Tibial nerve (tissue), 4 donors: ENCODE measurements at regions not wholly inside any gene's neighbourhood (a gene's known extent, or its start where the extent isn't known, plus 50 kb on each side); places are given as distances from the start of the nearest gene placed in this dataset.

Experiments used
- DNase-seq, 2 donors: peaks; one replicate each; pipeline ENCODE4 v3.0.0-alpha.2; 2019; ENCODE audit warnings: low spot score in 2 of 2
- H3K27ac ChIP-seq, 4 donors: fragments of 200-600 bp; sonication (generic) in 3 of 4; one replicate each; pipeline ENCODE4 v1.5.1; 2017 to 2019; ENCODE audit warnings: mild to moderate bottlenecking in 1 of 4
- H3K27me3 ChIP-seq, 2 donors: fragments of 200-600 bp; sonication (generic) in 1 of 2; one replicate each; pipeline versions ENCODE4 v1.5.1 to v1.6.0; 2017 to 2019
- H3K36me3 ChIP-seq, 3 donors: fragments of 200-600 bp; sonication (generic); one replicate each; pipeline ENCODE4 v1.5.1; 2018 to 2019
- H3K4me1 ChIP-seq, 4 donors: fragments of 200-600 bp; sonication (generic) in 3 of 4; one replicate each; pipeline ENCODE4 v1.5.1; 2017 to 2019
- H3K4me3 ChIP-seq, 4 donors: fragments of 200-600 bp; sonication (generic) in 3 of 4; one replicate each; pipeline ENCODE4 v1.5.1; 2017 to 2019; ENCODE audit warnings: mild to moderate bottlenecking in 1 of 4, moderate library complexity in 1 of 4
- H3K9me3 ChIP-seq, 4 donors: fragments of 200-600 bp; sonication (generic) in 3 of 4; one replicate each; pipeline ENCODE4 v1.5.1; 2017 to 2019
- EP300 ChIP-seq, 2 donors: sonication (generic); formaldehyde crosslinking; IDR thresholded peaks; one replicate each; pipeline ENCODE4 v1.6.1; 2017; ENCODE audit warnings: antibody characterized with exemption in 2 of 2, mild to moderate bottlenecking in 1 of 2
- POLR2A ChIP-seq, 2 donors: fragments of 450-650 bp; IDR thresholded peaks; one replicate each; pipeline ENCODE4 v1.6.1; 2017; ENCODE audit warnings: antibody characterized with exemption in 2 of 2, mild to moderate bottlenecking in 2 of 2, moderate library complexity in 2 of 2
- WGBS, 2 donors: methylation state at CpG; one replicate each; pipeline ENCODE4 v1.1.5; 2018; 5-methylcytosine and 5-hydroxymethylcytosine counted together
- TF ChIP-seq, protein P1 (sequence below), 5 experiments: fragments of 200-600 bp in 3 of 5; fragments of 450-650 bp in 2 of 5; sonication (generic) in 3 of 5; IDR thresholded peaks; one replicate each; pipeline ENCODE4 v1.5.1; 2016 to 2019; ENCODE audit warnings: antibody characterized with exemption in 5 of 5, mild to moderate bottlenecking in 3 of 5, moderate library complexity in 2 of 5

DNA sequence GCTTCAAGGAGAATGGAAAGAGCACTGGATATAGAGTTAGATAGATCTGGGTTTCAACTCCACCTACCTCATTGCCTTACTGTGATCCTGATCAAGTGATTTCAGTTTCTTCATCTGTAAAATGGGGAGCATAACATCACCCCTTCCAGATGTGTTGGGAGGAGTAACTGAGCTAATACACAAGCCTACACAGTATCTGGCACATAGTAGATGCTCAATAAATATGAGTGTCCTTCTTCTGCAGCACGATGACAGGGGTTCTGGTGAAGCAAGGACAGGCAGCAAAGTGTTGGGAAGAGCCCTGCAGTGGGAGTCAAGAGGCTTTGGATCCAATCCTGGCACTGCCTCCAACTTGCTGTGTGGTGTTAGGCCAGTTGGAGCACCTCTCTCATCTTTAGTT lies 270.0 kb downstream of the UACA start:
- Histone ChIP-seq H3K27me3 (no peaks in the 10 kb centered on the region), H3K36me3 (no peaks in the 10 kb centered on the region), H3K4me1 (peaks cover 0 to 41% (median 27%) of the 10 kb centered on the region in 4 donors), H3K27ac (no peak overlapping the region), H3K4me3 (no peak overlapping the region), H3K9me3 (no peaks in the 10 kb centered on the region)
- TF ChIP-seq POLR2A (IDR thresholded peaks at IDR 0.05), result no peak
- TF ChIP-seq, protein P1, sequence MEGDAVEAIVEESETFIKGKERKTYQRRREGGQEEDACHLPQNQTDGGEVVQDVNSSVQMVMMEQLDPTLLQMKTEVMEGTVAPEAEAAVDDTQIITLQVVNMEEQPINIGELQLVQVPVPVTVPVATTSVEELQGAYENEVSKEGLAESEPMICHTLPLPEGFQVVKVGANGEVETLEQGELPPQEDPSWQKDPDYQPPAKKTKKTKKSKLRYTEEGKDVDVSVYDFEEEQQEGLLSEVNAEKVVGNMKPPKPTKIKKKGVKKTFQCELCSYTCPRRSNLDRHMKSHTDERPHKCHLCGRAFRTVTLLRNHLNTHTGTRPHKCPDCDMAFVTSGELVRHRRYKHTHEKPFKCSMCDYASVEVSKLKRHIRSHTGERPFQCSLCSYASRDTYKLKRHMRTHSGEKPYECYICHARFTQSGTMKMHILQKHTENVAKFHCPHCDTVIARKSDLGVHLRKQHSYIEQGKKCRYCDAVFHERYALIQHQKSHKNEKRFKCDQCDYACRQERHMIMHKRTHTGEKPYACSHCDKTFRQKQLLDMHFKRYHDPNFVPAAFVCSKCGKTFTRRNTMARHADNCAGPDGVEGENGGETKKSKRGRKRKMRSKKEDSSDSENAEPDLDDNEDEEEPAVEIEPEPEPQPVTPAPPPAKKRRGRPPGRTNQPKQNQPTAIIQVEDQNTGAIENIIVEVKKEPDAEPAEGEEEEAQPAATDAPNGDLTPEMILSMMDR (IDR thresholded peaks at IDR 0.05), result no peak
- TF ChIP-seq EP300 (IDR thresholded peaks at IDR 0.05), result no peak
- no peak for DNase-seq
- WGBS, 2 donors, result 100% methylated on average over 1 of the region's 1 CpG

DNA sequence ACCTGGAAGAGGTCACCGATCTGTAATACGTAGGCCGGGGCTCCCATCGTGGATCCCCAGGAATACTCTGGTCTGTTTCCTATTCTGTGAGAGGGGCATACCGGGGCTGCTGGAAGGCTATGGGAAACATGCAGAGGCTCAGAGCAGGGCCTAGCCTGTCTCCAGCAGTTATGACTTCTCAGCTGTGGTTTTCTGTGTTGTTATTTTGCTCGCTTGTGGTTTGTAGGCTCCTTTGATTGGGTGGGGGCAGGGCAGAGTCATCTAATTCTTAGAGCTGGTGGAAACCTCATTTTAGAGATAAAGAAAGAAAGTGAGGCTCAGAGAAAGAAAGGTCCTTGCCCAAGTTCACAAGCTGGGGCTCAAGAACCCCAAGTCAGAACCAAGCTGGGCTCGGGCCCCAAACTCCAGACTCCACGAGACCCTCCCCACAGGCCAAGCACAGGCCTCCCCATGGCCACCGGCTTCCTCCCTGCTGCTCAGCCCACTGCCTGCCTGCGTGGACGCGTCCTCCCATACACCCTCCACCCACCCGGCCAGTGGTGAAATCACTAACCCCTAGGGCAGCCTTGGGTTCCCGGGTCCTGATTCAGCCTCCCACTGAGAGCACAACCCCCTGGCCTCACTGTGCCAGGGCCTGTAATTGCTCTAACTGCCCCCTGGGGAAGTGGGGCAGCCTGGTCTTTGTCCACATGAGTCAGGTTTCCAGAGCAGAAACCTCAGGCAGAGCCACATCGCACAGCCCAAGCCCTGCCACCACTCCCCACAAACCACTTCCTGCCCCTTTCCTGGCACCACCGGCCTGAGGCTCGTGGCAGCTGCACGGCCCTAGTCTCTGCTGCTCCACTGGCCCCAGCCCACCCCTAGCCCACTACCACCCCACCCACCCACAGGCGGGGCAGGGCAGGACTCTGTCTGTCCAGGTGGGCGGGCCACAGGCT lies 270.8 kb downstream of the UACA start:
- no peak overlapping the region for H3K4me3 ChIP-seq
- H3K27me3 ChIP-seq, result no peaks in the 10 kb centered on the region
- 45 to 57% methylated on average over 19 to 20 of the region's 20 CpGs for WGBS, 2 donors
- H3K9me3 ChIP-seq, result no peaks in the 10 kb centered on the region
- no peak for DNase-seq
- H3K36me3 ChIP-seq, result no peaks in the 10 kb centered on the region
- TF ChIP-seq EP300 (IDR thresholded peaks at IDR 0.05) (peak in 1 of 2 donors; percentile 34), POLR2A (IDR thresholded peaks at IDR 0.05) (no peak)
- TF ChIP-seq, protein P1 (IDR thresholded peaks at IDR 0.05), result peak in 1 of 5 experiments; percentile 62
- H3K4me1 ChIP-seq, result peaks cover 0 to 46% (median 27%) of the 10 kb centered on the region in 4 donors
- H3K27ac ChIP-seq, result peak overlapping the region in 3 of 4 donors; percentile 16 to 42 (median 20)

DNA sequence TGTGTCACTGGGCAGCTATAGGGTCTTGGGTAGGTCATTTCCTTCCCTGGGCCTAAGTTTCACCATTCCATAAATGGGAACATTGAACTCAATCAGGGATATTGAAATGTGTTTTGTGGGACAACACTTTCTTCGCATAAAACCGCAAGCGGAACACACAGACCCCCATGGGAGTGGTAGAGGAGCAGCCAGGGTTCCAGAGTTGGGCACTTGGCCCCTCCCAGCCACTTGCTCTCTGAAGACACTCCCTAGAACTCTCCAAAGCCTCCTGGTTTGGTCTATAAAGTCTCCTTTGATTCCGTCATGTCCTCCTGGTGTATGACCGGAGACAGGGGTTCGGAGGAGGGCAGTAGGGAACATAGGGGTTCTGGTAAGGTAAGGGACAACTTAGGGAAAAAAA lies 271.7 kb downstream of the UACA start:
- Histone ChIP-seq H3K27ac (no peak overlapping the region), H3K4me1 (peaks cover 0 to 51% (median 28%) of the 10 kb centered on the region in 4 donors), H3K9me3 (no peaks in the 10 kb centered on the region), H3K27me3 (no peaks in the 10 kb centered on the region), H3K36me3 (no peaks in the 10 kb centered on the region), H3K4me3 (no peak overlapping the region)
- no peak for DNase-seq
- TF ChIP-seq, protein P1 (IDR thresholded peaks at IDR 0.05), result no peak
- TF ChIP-seq EP300 (IDR thresholded peaks at IDR 0.05), result no peak
- no peak for TF ChIP-seq POLR2A (IDR thresholded peaks at IDR 0.05)
- 96 to 98% methylated on average over 6 of the region's 6 CpGs for WGBS, 2 donors

DNA sequence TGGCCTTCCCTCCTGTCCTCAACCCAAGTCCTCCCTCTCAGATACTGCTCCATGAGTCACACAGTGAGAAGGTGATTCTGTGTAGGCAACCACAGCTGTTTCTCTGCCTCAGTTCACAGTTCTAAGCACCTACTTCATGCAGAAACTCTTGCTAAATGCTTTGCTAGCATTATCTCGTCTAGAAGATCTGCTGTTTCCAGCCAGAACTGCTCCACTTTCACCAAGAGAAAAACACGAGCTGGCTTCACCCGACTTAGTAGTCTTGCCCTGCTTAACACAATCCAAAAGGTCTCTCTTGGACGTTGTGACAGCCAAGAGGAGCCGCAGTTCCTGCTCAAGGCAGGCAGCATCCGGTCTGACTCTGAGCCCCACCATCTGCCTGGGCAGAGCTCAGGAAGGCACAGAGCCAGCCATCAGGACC lies 272.1 kb downstream of the UACA start:
- no peak for DNase-seq

DNA sequence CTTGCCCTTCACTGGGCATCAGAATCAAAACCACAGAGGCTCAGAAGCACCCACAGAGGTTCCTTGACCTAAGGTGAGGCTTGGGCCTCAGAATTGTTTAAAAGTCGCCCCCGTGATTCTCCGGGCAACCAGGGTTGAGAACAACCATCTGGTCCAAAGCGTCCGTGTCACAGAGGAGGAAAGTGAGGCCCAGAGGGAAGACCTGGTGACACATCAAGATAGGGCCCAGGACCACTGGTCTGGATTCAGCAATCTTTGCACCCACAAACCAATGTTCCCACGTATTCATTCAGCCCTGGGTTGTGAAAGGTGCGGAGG lies 272.6 kb downstream of the UACA start:
- Histone ChIP-seq H3K4me3 (no peak overlapping the region), H3K27me3 (no peaks in the 10 kb centered on the region), H3K9me3 (no peaks in the 10 kb centered on the region), H3K4me1 (peaks cover 0 to 51% (median 30%) of the 10 kb centered on the region in 4 donors), H3K27ac (no peak overlapping the region), H3K36me3 (no peaks in the 10 kb centered on the region)
- no peak for DNase-seq
- TF ChIP-seq EP300 (IDR thresholded peaks at IDR 0.05) (no peak), POLR2A (IDR thresholded peaks at IDR 0.05) (no peak)
- TF ChIP-seq, protein P1 (IDR thresholded peaks at IDR 0.05), result no peak
- WGBS, 2 donors, result 84 to 90% methylated on average over 6 of the region's 7 CpGs

More for the DNA sequence above, 272.1 kb downstream of the UACA start:
- no peaks in the 10 kb centered on the region for H3K36me3 ChIP-seq
- no peaks in the 10 kb centered on the region for H3K27me3 ChIP-seq
- no peak overlapping the region for H3K27ac ChIP-seq
- TF ChIP-seq, protein P1 (IDR thresholded peaks at IDR 0.05), result no peak
- TF ChIP-seq POLR2A (IDR thresholded peaks at IDR 0.05) (no peak), EP300 (IDR thresholded peaks at IDR 0.05) (no peak)
- no peaks in the 10 kb centered on the region for H3K9me3 ChIP-seq
- 72 to 84% methylated on average over 5 to 6 of the region's 6 CpGs for WGBS, 2 donors
- no peak overlapping the region for H3K4me3 ChIP-seq
- peaks cover 0 to 51% (median 30%) of the 10 kb centered on the region in 4 donors for H3K4me1 ChIP-seq
